PFSK-1 (cell line): ENCODE measurements at regions not wholly inside any gene's neighbourhood (a gene's known extent, or its start where the extent isn't known, plus 50 kb on each side); places are given as distances from the start of the nearest gene placed in this dataset.

Experiments
- FOXP2 ChIP-seq: optimal IDR thresholded peaks from 2 replicates; pipeline ENCODE3; 2011; ENCODE audit warnings: borderline replicate concordance, control low read depth, inconsistent platforms; ENCODE audit not compliant: insufficient read depth; ENCODE audit errors: extremely low read length, extremely low read depth
- POLR2AphosphoS5 ChIP-seq: IDR thresholded peaks from 2 replicates; pipeline ENCODE4 v1.6.1; 2012; ENCODE audit warnings: low read depth, mild to moderate bottlenecking, control low read depth, low read length, moderate library complexity
- REST ChIP-seq, 2 experiments: IDR thresholded peaks; 2 replicates each; pipeline versions ENCODE4 v1.6.1 to v1.8.0; 2011 to 2012; ENCODE audit warnings: low read depth in 2 of 2, low read length in 2 of 2, control low read depth in 1 of 2, inconsistent platforms in 1 of 2, mild to moderate bottlenecking in 1 of 2, moderate library complexity in 1 of 2; ENCODE audit not compliant: insufficient read depth in 1 of 2
- SIN3A ChIP-seq: IDR thresholded peaks from 2 replicates; pipeline ENCODE4 v1.6.1; 2012; ENCODE audit warnings: mild to moderate bottlenecking, low read length, moderate library complexity, borderline replicate concordance; ENCODE audit not compliant: insufficient read depth
- TAF1 ChIP-seq: IDR thresholded peaks from 2 replicates; pipeline ENCODE4 v1.6.1; 2012; ENCODE audit warnings: low read length, control low read depth, borderline replicate concordance; ENCODE audit not compliant: insufficient read depth

DNA sequence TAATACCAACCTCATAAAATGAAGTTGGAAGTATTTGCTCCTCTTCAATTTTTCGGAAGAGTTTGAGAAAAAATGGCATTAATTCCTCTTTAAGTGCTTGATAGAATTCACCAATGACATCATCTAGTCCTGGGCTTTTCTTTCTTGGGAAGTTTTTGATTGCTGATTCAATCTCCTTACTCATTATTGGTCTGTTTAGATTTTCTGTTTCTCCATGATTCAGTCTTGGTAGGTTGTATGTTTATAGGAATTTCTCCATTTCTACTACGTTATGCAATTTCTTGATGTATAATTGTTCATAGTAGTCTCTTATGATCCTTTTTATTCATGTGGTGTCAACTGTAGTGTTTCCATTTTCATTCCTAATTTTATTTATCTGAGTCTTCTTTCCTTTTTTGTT, 141.5 kb upstream of the PRNP start:
- TF ChIP-seq FOXP2 (no peak), REST (IDR thresholded peaks at IDR 0.05; ENCODE audit: insufficient read depth in 1 of 2, low read depth in 2 of 2, low read length in 2 of 2) (no peak), TAF1 (no peak), SIN3A (no peak), POLR2AphosphoS5 (no peak)

GRCh38 chr20:4542270-4542669, 144.0 kb upstream of the PRNP start:
- no peak for TF ChIP-seq TAF1
- no peak for TF ChIP-seq SIN3A
- TF ChIP-seq FOXP2 = no peak
- no peak for TF ChIP-seq POLR2AphosphoS5
- no peak for TF ChIP-seq REST (IDR thresholded peaks at IDR 0.05; ENCODE audit: insufficient read depth in 1 of 2, low read depth in 2 of 2, low read length in 2 of 2)

DNA sequence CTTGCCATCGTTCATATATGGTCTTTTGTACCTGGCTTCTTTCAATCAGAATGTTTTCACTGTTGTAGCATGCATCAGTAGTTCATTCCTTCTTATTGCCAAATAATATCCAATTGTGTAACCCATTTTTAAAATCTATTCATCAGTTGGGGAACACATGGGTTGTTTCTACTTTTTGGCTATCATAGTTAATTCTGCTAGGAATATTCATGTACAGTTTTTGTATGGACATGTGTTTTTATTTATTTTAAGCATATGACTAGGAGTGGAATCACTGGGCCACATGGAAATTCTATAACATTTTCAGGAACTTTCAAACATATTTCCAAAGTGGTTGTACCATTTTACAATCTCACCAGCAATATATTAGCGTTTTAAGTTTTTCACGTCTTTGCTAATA, 151.9 kb upstream of the PRNP start:
- TF ChIP-seq SIN3A (no peak), POLR2AphosphoS5 (no peak), TAF1 (no peak), REST (IDR thresholded peaks at IDR 0.05; ENCODE audit: insufficient read depth in 1 of 2, low read depth in 2 of 2, low read length in 2 of 2) (no peak), FOXP2 (no peak)

DNA sequence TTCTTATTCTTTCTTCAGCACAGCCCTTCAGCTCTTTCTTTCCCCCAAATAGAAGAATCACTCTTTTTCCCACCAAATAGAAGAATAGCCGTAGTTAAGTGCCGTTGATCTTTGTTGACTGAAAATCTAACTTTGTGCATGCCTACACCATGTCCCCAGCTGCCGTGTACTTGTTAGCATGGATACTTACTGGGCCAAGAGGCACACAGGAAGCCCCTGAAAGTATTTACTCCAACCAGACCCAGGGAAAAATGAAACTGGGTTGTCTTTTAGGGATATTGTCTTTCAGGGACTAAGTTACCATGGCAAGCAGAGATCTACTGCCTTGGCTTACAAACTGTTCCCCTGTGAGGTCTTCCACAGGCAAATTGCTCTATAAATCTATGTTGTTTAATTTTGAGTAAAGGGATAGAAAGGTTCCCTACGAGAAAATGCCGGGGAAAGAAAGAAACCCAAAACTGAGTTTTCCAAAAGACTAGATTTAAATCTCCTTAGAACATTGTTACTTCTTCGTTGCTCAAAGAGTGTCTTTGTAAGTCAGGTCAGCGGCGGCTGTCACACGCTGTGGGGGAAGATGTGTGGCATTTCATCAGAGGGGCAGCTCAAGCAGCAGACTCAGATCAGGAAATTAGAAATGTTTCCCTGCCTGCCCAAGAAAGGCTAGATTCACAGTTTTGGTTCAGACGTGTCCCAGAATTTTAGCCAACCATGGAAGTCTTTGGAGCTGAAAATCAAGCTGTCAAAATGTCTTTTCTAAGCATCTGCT, 152.7 kb upstream of the PRNP start:
- TF ChIP-seq POLR2AphosphoS5 (no peak), TAF1 (no peak), FOXP2 (no peak), SIN3A (no peak), REST (IDR thresholded peaks at IDR 0.05; ENCODE audit: insufficient read depth in 1 of 2, low read depth in 2 of 2, low read length in 2 of 2) (no peak)
